ENCODE measurements at regions not wholly inside any gene's neighbourhood (a gene's known extent, or its start where the extent isn't known, plus 50 kb on each side); places are given as distances from the start of the nearest gene placed in this dataset.
"Not testable (repeated sequence)": the region's sequence is repeated elsewhere in the genome, so short reads cannot be mapped to it uniquely, and the experiment has no call there.

GRCh38 chrX:113202601-113203000 is 362.0 kb upstream of the AMOT start:
- no peak for TF ChIP-seq CTCF (conservative IDR thresholded peaks at IDR 0.05; ENCODE audit: low read length)
- no peak for DNase-seq (ENCODE audit: low read depth)
- H3K4me3 ChIP-seq (ENCODE audit: low read length), result no peak overlapping the region

- H3K4me3 ChIP-seq (ENCODE audit: low read length), result no peak overlapping the region
- no peak for DNase-seq (ENCODE audit: low read depth)
- TF ChIP-seq CTCF (conservative IDR thresholded peaks at IDR 0.05; ENCODE audit: low read length), result no peak
These were observed 355.3 kb upstream of the AMOT start for GRCh38 chrX:113195949-113196348.

- H3K4me3 ChIP-seq (ENCODE audit: low read length), result no peak overlapping the region
- TF ChIP-seq CTCF (conservative IDR thresholded peaks at IDR 0.05; ENCODE audit: low read length), result no peak
- DNase-seq (ENCODE audit: low read depth), result no peak
These were observed 351.8 kb upstream of the AMOT start for GRCh38 chrX:113192418-113192817.

GRCh38 chrX:113157496-113157895 is 316.9 kb upstream of the AMOT start:
- no peak for DNase-seq (ENCODE audit: low read depth)
- no peak overlapping the region for H3K4me3 ChIP-seq (ENCODE audit: low read length)
- TF ChIP-seq CTCF (conservative IDR thresholded peaks at IDR 0.05; ENCODE audit: low read length), result no peak

GRCh38 chrX:113154315-113154714 is 313.7 kb upstream of the AMOT start:
- H3K4me3 ChIP-seq (ENCODE audit: low read length); DNase-seq (ENCODE audit: low read depth): not testable (repeated sequence)

- DNase-seq (ENCODE audit: low read depth), result no peak
- H3K4me3 ChIP-seq (ENCODE audit: low read length), result no peak overlapping the region
- TF ChIP-seq CTCF (conservative IDR thresholded peaks at IDR 0.05; ENCODE audit: low read length), result no peak
These were observed 296.2 kb upstream of the AMOT start for GRCh38 chrX:113136836-113137235.

GRCh38 chrX:113133316-113133715 is 292.7 kb upstream of the AMOT start:
- no peak overlapping the region for H3K4me3 ChIP-seq (ENCODE audit: low read length)
- no peak for DNase-seq (ENCODE audit: low read depth)
- TF ChIP-seq CTCF (conservative IDR thresholded peaks at IDR 0.05; ENCODE audit: low read length), result no peak

- H3K4me3 ChIP-seq (ENCODE audit: low read length), result no peak overlapping the region
- TF ChIP-seq CTCF (conservative IDR thresholded peaks at IDR 0.05; ENCODE audit: low read length), result no peak
- no peak for DNase-seq (ENCODE audit: low read depth)
These were observed 284.1 kb upstream of the AMOT start for GRCh38 chrX:113124693-113125092.
